GM12878 (cell line): ENCODE measurements at regions not wholly inside any gene's neighbourhood (a gene's known extent, or its start where the extent isn't known, plus 50 kb on each side); places are given as distances from the start of the nearest gene placed in this dataset.

Experiments used
- ATAC-seq: fragments of 200-7000 bp; cut with Tn5 transposase; 3 replicates; pipeline ENCODE4 v1.9.1; 2020; ENCODE audit warnings: mild to moderate bottlenecking, moderate library complexity
- BruUV-seq: library from RNA; stranded (reverse); fragments of 400-500 nt; replicated peaks from 2 replicates; lab custom pipeline; 2021; lab: Mats Ljungman, UMichigan
- CTCF ChIA-PET: fragments of 300-600 bp; sonication (Branson Sonifier 250); formaldehyde crosslinking; extraction: SDS; loops from one replicate; lab custom pipeline; 2021; ENCODE audit warnings: inconsistent platforms; lab: Yijun Ruan, JAX
- POLR2A ChIA-PET: fragments of 350-600 bp; formaldehyde crosslinking; extraction: SDS; loops from one replicate; lab custom pipeline; 2021; ENCODE audit warnings: inconsistent platforms; lab: Charles Lee
- RAD21 ChIA-PET: fragments of 300-600 bp; sonication (Branson Sonifier 250); formaldehyde crosslinking; loops from one replicate; lab custom pipeline; 2023; ENCODE audit warnings: antibody characterized with exemption; ENCODE audit not compliant: unreplicated experiment; lab: Charles Lee
- SMC1A ChIA-PET: fragments of 300-600 bp; sonication (Branson Sonifier 250); formaldehyde crosslinking; loops from one replicate; lab custom pipeline; 2023; ENCODE audit not compliant: unreplicated experiment, uncharacterized antibody; lab: Charles Lee
- DNase-seq: peaks from one replicate; pipeline ENCODE4 v3.0.0-alpha.2; 2011; ENCODE audit warnings: low read depth, low spot score
- FAIRE-seq: peaks from 3 replicates; lab custom pipeline; 2011; peaks lifted over from hg19 to GRCh38; lab: Jason Lieb, UNC
- H2AFZ ChIP-seq: 2 replicates; pipeline ENCODE4 v1.6.0; 2011; ENCODE audit warnings: low read depth, low read length, control low read depth; ENCODE audit not compliant: control insufficient read depth
- H3K27ac ChIP-seq: 2 replicates; pipeline ENCODE4 v1.5.1; 2011; ENCODE audit warnings: control low read depth; ENCODE audit not compliant: control insufficient read depth, insufficient read depth
- H3K27me3 ChIP-seq, 2 experiments: replicated peaks in 1 of 2; 2 replicates each; pipeline versions ENCODE4 v1.6.0 to v1.6.1; 2011; ENCODE audit warnings: low read length in 1 of 2; ENCODE audit not compliant: control insufficient read depth in 2 of 2, insufficient read depth in 2 of 2
- H3K36me3 ChIP-seq, 2 experiments: 2 replicates each; pipeline ENCODE4 v1.5.1; 2011; ENCODE audit warnings: low read length in 1 of 2; ENCODE audit not compliant: control insufficient read depth in 2 of 2, insufficient read depth in 2 of 2
- H3K4me1 ChIP-seq: 2 replicates; pipeline ENCODE4 v1.6.1; 2011; ENCODE audit warnings: mild to moderate bottlenecking, low read length, moderate library complexity, mixed read lengths; ENCODE audit not compliant: control insufficient read depth, insufficient read depth
- H3K4me2 ChIP-seq: 2 replicates; pipeline ENCODE4 v1.6.0; 2011; ENCODE audit warnings: control low read depth; ENCODE audit not compliant: control insufficient read depth, insufficient read depth
- H3K4me3 ChIP-seq: fragments of 200-600 bp; sonication (generic); 2 replicates; pipeline ENCODE4 v1.5.1; 2016
- H3K79me2 ChIP-seq: 2 replicates; pipeline ENCODE4 v1.6.0; 2011; ENCODE audit warnings: low read length; ENCODE audit not compliant: control insufficient read depth, insufficient read depth
- H3K9ac ChIP-seq: 2 replicates; pipeline ENCODE4 v1.8.0; 2011; ENCODE audit warnings: low read length, control low read depth, mixed read lengths; ENCODE audit not compliant: control insufficient read depth, insufficient read depth
- H3K9me3 ChIP-seq: replicated peaks from 3 replicates; pipeline ENCODE4 v1.5.1; 2011; ENCODE audit warnings: mild to moderate bottlenecking, low read length; ENCODE audit not compliant: control insufficient read depth, insufficient read depth
- H4K20me1 ChIP-seq: 2 replicates; pipeline ENCODE4 v1.6.0; 2011; ENCODE audit not compliant: control insufficient read depth, insufficient read depth
- MEF2B ChIP-seq: fragments of 450-650 bp; IDR thresholded peaks from 2 replicates; pipeline ENCODE4 v1.6.1; 2018; ENCODE audit warnings: mild to moderate bottlenecking, moderate library complexity; ENCODE audit not compliant: partially characterized antibody, poor library complexity, severe bottlenecking
- NR2C2 ChIP-seq: IDR thresholded peaks from 2 replicates; pipeline ENCODE4 v1.6.1; 2011; ENCODE audit warnings: borderline replicate concordance, low read depth; ENCODE audit not compliant: control insufficient read depth, insufficient read length
- NRF1 ChIP-seq: conservative IDR thresholded peaks from 2 replicates; pipeline ENCODE4 v1.6.1; 2011; ENCODE audit warnings: mild to moderate bottlenecking, low read depth, low read length, improper control_type of control experiment
- RAD21 ChIP-seq: IDR thresholded peaks from 2 replicates; pipeline ENCODE4 v1.6.1; 2011; ENCODE audit warnings: mild to moderate bottlenecking, low read depth, low read length, moderate library complexity; ENCODE audit not compliant: insufficient read depth
- RFX5 ChIP-seq: IDR thresholded peaks from 2 replicates; pipeline ENCODE4 v1.6.1; 2011; ENCODE audit warnings: low read depth, low read length, improper control_type of control experiment
- SMAD1 ChIP-seq: fragments of 450-650 bp; IDR thresholded peaks from 2 replicates; pipeline ENCODE4 v1.6.1; 2018; ENCODE audit warnings: mild to moderate bottlenecking, low read depth; ENCODE audit not compliant: partially characterized antibody
- ZZZ3 ChIP-seq: IDR thresholded peaks from 2 replicates; pipeline ENCODE4 v1.6.1; 2011; ENCODE audit warnings: low read depth; ENCODE audit not compliant: control insufficient read depth, insufficient read length
- WGBS: methylation state at CpG from one replicate; pipeline ENCODE4 v1.1.6; 2016; ENCODE audit warnings: low lambda C conversion rate; ENCODE audit not compliant: insufficient replicate concordance, insufficient coverage; ENCODE audit errors: missing lambda C conversion rate; 5-methylcytosine and 5-hydroxymethylcytosine counted together
- in situ Hi-C: fragments of 300-500 bp; cut with MboI; formaldehyde crosslinking; loops from 9 replicates; pipeline ENCODE4 v1.14.3; 2018; ENCODE audit warnings: mixed read lengths
- intact Hi-C: fragments of 100-400 bp; cut with micrococcal nuclease; formaldehyde crosslinking; loops from one replicate; pipeline ENCODE4 v1.14.2; 2022; ENCODE audit not compliant: unreplicated experiment
- TF ChIP-seq, protein P1 (sequence below): fragments of 450-650 bp; IDR thresholded peaks from 2 replicates; pipeline ENCODE4 v1.6.1; 2017; ENCODE audit warnings: mild to moderate bottlenecking, moderate library complexity

DNA sequence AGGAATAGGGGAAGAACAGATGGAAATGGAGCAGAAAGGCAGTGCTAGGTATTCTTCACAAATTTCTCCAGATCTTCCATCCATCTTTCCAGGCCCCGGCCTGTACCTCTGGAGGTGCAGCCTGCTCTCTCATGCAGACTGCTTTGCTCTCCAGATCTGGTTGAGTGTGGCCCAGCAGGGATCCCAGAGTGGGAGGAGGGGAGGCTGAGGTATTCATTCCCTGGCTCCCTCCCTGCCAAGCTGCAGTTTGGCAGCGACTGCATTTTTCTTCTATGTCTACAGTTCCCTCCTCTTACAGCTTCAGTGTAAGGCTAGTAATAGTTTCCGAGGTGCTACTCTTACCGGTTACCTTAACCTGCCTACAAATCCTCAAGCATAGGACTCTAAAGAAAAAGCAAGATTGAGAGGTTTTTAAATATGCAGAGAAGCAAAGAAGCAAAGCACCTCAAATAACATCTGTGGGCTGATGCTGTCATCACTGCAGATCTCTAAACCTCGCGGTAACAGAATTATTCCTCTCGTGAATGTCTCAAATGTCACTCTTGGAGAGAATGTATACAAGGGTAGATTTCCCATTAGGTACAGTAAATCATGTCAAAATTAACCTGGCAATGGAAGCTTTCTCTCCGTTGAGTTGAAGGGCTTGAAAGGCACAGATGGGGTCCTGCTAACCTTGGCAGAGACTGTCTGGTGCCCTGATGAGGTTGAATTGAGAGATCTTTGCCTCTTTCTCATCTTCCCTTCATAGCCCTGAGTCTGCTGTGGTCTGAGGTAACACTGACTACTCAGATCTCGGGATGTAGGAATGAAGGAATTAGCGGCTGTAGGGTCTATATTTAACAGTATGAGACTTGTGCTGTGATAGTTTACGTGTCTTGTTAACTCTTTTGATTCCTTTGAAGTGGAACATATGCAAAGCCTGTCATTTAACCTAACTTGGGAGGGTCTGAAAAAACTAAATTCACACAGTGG is 297.9 kb upstream of the C11orf87 start:
- SMC1A ChIA-PET = no interaction called here
- BruUV-seq = no TSS peak
- in situ Hi-C loops (no loop called here), intact Hi-C loops (no loop called here)
- Histone ChIP-seq H3K36me3 (no peaks in the 10 kb centered on the region), H3K9me3 (no peaks in the 10 kb centered on the region), H3K4me2 (no peak overlapping the region), H3K27ac (no peak overlapping the region), H4K20me1 (no peaks in the 10 kb centered on the region), H3K4me1 (no peaks in the 10 kb centered on the region), H3K4me3 (no peak overlapping the region), H3K27me3 (no peaks in the 10 kb centered on the region; a peak in 1 of 4 replicates), H3K9ac (no peak overlapping the region), H3K79me2 (no peaks in the 10 kb centered on the region), H2AFZ (no peak overlapping the region)
- WGBS = 44% methylated on average over 11 of the region's 11 CpGs
- ATAC-seq (no peak), FAIRE-seq (no peak), DNase-seq (no peak)
- no peak for TF ChIP-seq RFX5
- no peak for TF ChIP-seq NRF1
- no peak for TF ChIP-seq RAD21
- TF ChIP-seq MEF2B = no peak
- TF ChIP-seq, protein P1, sequence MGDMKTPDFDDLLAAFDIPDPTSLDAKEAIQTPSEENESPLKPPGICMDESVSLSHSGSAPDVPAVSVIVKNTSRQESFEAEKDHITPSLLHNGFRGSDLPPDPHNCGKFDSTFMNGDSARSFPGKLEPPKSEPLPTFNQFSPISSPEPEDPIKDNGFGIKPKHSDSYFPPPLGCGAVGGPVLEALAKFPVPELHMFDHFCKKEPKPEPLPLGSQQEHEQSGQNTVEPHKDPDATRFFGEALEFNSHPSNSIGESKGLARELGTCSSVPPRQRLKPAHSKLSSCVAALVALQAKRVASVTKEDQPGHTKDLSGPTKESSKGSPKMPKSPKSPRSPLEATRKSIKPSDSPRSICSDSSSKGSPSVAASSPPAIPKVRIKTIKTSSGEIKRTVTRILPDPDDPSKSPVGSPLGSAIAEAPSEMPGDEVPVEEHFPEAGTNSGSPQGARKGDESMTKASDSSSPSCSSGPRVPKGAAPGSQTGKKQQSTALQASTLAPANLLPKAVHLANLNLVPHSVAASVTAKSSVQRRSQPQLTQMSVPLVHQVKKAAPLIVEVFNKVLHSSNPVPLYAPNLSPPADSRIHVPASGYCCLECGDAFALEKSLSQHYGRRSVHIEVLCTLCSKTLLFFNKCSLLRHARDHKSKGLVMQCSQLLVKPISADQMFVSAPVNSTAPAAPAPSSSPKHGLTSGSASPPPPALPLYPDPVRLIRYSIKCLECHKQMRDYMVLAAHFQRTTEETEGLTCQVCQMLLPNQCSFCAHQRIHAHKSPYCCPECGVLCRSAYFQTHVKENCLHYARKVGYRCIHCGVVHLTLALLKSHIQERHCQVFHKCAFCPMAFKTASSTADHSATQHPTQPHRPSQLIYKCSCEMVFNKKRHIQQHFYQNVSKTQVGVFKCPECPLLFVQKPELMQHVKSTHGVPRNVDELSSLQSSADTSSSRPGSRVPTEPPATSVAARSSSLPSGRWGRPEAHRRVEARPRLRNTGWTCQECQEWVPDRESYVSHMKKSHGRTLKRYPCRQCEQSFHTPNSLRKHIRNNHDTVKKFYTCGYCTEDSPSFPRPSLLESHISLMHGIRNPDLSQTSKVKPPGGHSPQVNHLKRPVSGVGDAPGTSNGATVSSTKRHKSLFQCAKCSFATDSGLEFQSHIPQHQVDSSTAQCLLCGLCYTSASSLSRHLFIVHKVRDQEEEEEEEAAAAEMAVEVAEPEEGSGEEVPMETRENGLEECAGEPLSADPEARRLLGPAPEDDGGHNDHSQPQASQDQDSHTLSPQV = no peak
- no peak for TF ChIP-seq SMAD1
- no peak for TF ChIP-seq NR2C2
- no peak for TF ChIP-seq ZZZ3
- RAD21 ChIA-PET = no interaction called here
- CTCF ChIA-PET = no interaction called here
- POLR2A ChIA-PET = no interaction called here
